ENCODE measurements at regions not wholly inside any gene's neighbourhood (a gene's known extent, or its start where the extent isn't known, plus 50 kb on each side); places are given as distances from the start of the nearest gene placed in this dataset.

GRCh38 chr3:189394599-189395121 lies 222.9 kb downstream of the TPRG1 start:
- Histone ChIP-seq H3K27me3 (no peaks in the 10 kb centered on the region), H3K36me3 (no peaks in the 10 kb centered on the region), H3K27ac (no peak overlapping the region), H3K4me1 (peaks cover 0 to 6% of the 10 kb centered on the region in 2 donors), H3K9me3 (no peaks in the 10 kb centered on the region), H3K4me3 (replicated peaks in 1 of 3) (no peak overlapping the region)
- WGBS, 2 donors = 69 to 70% methylated on average over 7 of the region's 7 CpGs
- TF ChIP-seq CTCF (IDR thresholded peaks at IDR 0.05) (no peak), POLR2A (IDR thresholded peaks at IDR 0.05) (no peak)
- intact Hi-C loops (cut with DNase I) = no loop called here
- no peak for DNase-seq

GRCh38 chr3:189395825-189396224 lies 224.1 kb downstream of the TPRG1 start:
- Histone ChIP-seq H3K9me3 (no peaks in the 10 kb centered on the region), H3K27ac (no peak overlapping the region), H3K4me3 (replicated peaks in 1 of 3) (no peak overlapping the region), H3K4me1 (peaks cover 0 to 6% of the 10 kb centered on the region in 2 donors), H3K27me3 (no peaks in the 10 kb centered on the region), H3K36me3 (no peaks in the 10 kb centered on the region)
- DNase-seq = no peak
- intact Hi-C loops (cut with DNase I) = no loop called here
- TF ChIP-seq CTCF (IDR thresholded peaks at IDR 0.05) (no peak), POLR2A (IDR thresholded peaks at IDR 0.05) (no peak)
- WGBS, 2 donors = 91 to 95% methylated on average over 3 of the region's 3 CpGs

- TF ChIP-seq CTCF (IDR thresholded peaks at IDR 0.05) (no peak), POLR2A (IDR thresholded peaks at IDR 0.05) (no peak)
- 96% methylated on average over 2 of the region's 2 CpGs for WGBS, 2 donors
- Histone ChIP-seq H3K9me3 (no peaks in the 10 kb centered on the region), H3K27me3 (no peaks in the 10 kb centered on the region), H3K36me3 (no peaks in the 10 kb centered on the region), H3K4me1 (no peaks in the 10 kb centered on the region), H3K4me3 (replicated peaks in 1 of 3) (no peak overlapping the region), H3K27ac (no peak overlapping the region)
- DNase-seq = no peak
- intact Hi-C loops (cut with DNase I) = no loop called here
Observed at GRCh38 chr3:189398656-189399055, 226.9 kb downstream of the TPRG1 start.

- no peaks in the 10 kb centered on the region for H3K9me3 ChIP-seq
- H3K27ac ChIP-seq = no peak overlapping the region
- H3K27me3 ChIP-seq = no peaks in the 10 kb centered on the region
- no peak overlapping the region for H3K4me3 ChIP-seq (replicated peaks in 1 of 3)
- no peaks in the 10 kb centered on the region for H3K36me3 ChIP-seq
- TF ChIP-seq POLR2A (IDR thresholded peaks at IDR 0.05) = no peak
- no peak for TF ChIP-seq CTCF (IDR thresholded peaks at IDR 0.05)
- DNase-seq = no peak
- no peaks in the 10 kb centered on the region for H3K4me1 ChIP-seq
- WGBS, 2 donors = 98 to 99% methylated on average over 2 of the region's 2 CpGs
- intact Hi-C loops (cut with DNase I) = no loop called here
Observed at GRCh38 chr3:189401196-189401595, 229.4 kb downstream of the TPRG1 start.

- Histone ChIP-seq H3K9me3 (no peaks in the 10 kb centered on the region), H3K27ac (no peak overlapping the region), H3K36me3 (no peaks in the 10 kb centered on the region), H3K4me1 (no peaks in the 10 kb centered on the region), H3K4me3 (replicated peaks in 1 of 3) (no peak overlapping the region), H3K27me3 (no peaks in the 10 kb centered on the region)
- DNase-seq = no peak
- intact Hi-C loops (cut with DNase I) = no loop called here
- TF ChIP-seq CTCF (IDR thresholded peaks at IDR 0.05) (no peak), POLR2A (IDR thresholded peaks at IDR 0.05) (no peak)
- 89 to 91% methylated on average over 5 of the region's 5 CpGs for WGBS, 2 donors
Observed at GRCh38 chr3:189403194-189403593, 228.0 kb upstream of the TP63 start.
